ENCODE measurements at regions not wholly inside any gene's neighbourhood (a gene's known extent, or its start where the extent isn't known, plus 50 kb on each side); places are given as distances from the start of the nearest gene placed in this dataset.

GRCh38 chr1:191096405-191096804 lies 618.7 kb upstream of the BRINP3 start:
- no peak for TF ChIP-seq SIN3A (IDR thresholded peaks at IDR 0.05; ENCODE audit: borderline replicate concordance, insufficient read depth, low read depth, low read length)
- no peak for TF ChIP-seq CTCF (IDR thresholded peaks at IDR 0.05)
- no peak for TF ChIP-seq POLR2AphosphoS5 (IDR thresholded peaks at IDR 0.05; ENCODE audit: low read depth, low read length)
- TF ChIP-seq, protein P1, sequence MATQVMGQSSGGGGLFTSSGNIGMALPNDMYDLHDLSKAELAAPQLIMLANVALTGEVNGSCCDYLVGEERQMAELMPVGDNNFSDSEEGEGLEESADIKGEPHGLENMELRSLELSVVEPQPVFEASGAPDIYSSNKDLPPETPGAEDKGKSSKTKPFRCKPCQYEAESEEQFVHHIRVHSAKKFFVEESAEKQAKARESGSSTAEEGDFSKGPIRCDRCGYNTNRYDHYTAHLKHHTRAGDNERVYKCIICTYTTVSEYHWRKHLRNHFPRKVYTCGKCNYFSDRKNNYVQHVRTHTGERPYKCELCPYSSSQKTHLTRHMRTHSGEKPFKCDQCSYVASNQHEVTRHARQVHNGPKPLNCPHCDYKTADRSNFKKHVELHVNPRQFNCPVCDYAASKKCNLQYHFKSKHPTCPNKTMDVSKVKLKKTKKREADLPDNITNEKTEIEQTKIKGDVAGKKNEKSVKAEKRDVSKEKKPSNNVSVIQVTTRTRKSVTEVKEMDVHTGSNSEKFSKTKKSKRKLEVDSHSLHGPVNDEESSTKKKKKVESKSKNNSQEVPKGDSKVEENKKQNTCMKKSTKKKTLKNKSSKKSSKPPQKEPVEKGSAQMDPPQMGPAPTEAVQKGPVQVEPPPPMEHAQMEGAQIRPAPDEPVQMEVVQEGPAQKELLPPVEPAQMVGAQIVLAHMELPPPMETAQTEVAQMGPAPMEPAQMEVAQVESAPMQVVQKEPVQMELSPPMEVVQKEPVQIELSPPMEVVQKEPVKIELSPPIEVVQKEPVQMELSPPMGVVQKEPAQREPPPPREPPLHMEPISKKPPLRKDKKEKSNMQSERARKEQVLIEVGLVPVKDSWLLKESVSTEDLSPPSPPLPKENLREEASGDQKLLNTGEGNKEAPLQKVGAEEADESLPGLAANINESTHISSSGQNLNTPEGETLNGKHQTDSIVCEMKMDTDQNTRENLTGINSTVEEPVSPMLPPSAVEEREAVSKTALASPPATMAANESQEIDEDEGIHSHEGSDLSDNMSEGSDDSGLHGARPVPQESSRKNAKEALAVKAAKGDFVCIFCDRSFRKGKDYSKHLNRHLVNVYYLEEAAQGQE (IDR thresholded peaks at IDR 0.05; ENCODE audit: insufficient read depth in 1 of 2, low read depth in 2 of 2, low read length in 1 of 2) = no peak
